Esophagus squamous epithelium (tissue), 5 donors: ENCODE measurements at regions not wholly inside any gene's neighbourhood (a gene's known extent, or its start where the extent isn't known, plus 50 kb on each side); places are given as distances from the start of the nearest gene placed in this dataset.
"Not testable (repeated sequence)": the region's sequence is repeated elsewhere in the genome, so short reads cannot be mapped to it uniquely, and the experiment has no call there.

ENCODE experiments used
- DNase-seq: peaks from one replicate; lab custom pipeline; 2025; lab: John Stamatoyannopoulos, UW
- H3K27ac ChIP-seq, 4 donors: fragments of 200-600 bp; sonication (generic); one replicate each; pipeline ENCODE4 v1.5.1; 2016 to 2019; ENCODE audit warnings: mild to moderate bottlenecking in 1 of 4
- H3K27me3 ChIP-seq, 4 donors: fragments of 200-600 bp; sonication (generic); 1 replicate in 3 of 4; 2 replicates in 1 of 4; pipeline versions ENCODE4 v1.5.1 to v1.6.0; 2017 to 2021; ENCODE audit warnings: antibody characterized with exemption in 1 of 4
- H3K36me3 ChIP-seq, 3 donors: fragments of 200-600 bp; sonication (generic); one replicate each; pipeline ENCODE4 v1.5.1; 2016 to 2019
- H3K4me1 ChIP-seq, 3 donors: fragments of 200-600 bp; sonication (generic); one replicate each; pipeline ENCODE4 v1.5.1; 2017 to 2019
- H3K4me3 ChIP-seq, 4 donors: fragments of 200-600 bp; sonication (generic); 1 replicate in 3 of 4; 2 replicates in 1 of 4; pipeline ENCODE4 v1.5.1; 2016 to 2019; ENCODE audit warnings: mild to moderate bottlenecking in 2 of 4, moderate library complexity in 1 of 4
- H3K9me3 ChIP-seq, 3 donors: fragments of 200-600 bp; sonication (generic); one replicate each; pipeline ENCODE4 v1.5.1; 2016 to 2019
- POLR2A ChIP-seq, 4 donors: fragments of 450-650 bp; IDR thresholded peaks; one replicate each; pipeline ENCODE4 v1.6.1; 2017; ENCODE audit warnings: antibody characterized with exemption in 4 of 4, mild to moderate bottlenecking in 4 of 4, moderate library complexity in 3 of 4
- WGBS, 2 donors: methylation state at CpG; one replicate each; pipeline ENCODE4 v1.1.5; 2018; 5-methylcytosine and 5-hydroxymethylcytosine counted together
- intact Hi-C: fragments of 100-400 bp; cut with DNase I; formaldehyde crosslinking; loops from one replicate; pipeline ENCODE4 v1.15.0; 2022
- TF ChIP-seq, protein P1 (sequence below), 6 experiments: fragments of 450-650 bp in 4 of 6; fragments of 200-600 bp in 2 of 6; sonication (generic) in 2 of 6; IDR thresholded peaks; one replicate each; pipeline ENCODE4 v1.5.1; 2016 to 2019; ENCODE audit warnings: antibody characterized with exemption in 6 of 6, mild to moderate bottlenecking in 4 of 6, moderate library complexity in 4 of 6
- donor health status: DM: yes; HTN: yes; CAD: no.

- TF ChIP-seq, protein P1, sequence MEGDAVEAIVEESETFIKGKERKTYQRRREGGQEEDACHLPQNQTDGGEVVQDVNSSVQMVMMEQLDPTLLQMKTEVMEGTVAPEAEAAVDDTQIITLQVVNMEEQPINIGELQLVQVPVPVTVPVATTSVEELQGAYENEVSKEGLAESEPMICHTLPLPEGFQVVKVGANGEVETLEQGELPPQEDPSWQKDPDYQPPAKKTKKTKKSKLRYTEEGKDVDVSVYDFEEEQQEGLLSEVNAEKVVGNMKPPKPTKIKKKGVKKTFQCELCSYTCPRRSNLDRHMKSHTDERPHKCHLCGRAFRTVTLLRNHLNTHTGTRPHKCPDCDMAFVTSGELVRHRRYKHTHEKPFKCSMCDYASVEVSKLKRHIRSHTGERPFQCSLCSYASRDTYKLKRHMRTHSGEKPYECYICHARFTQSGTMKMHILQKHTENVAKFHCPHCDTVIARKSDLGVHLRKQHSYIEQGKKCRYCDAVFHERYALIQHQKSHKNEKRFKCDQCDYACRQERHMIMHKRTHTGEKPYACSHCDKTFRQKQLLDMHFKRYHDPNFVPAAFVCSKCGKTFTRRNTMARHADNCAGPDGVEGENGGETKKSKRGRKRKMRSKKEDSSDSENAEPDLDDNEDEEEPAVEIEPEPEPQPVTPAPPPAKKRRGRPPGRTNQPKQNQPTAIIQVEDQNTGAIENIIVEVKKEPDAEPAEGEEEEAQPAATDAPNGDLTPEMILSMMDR (IDR thresholded peaks at IDR 0.05): no peak
- TF ChIP-seq POLR2A (IDR thresholded peaks at IDR 0.05): no peak
- intact Hi-C loops: no loop called here
- H3K36me3 ChIP-seq: no peaks in the 10 kb centered on the region
- no peaks in the 10 kb centered on the region for H3K4me1 ChIP-seq
- no peak overlapping the region for H3K27ac ChIP-seq
- no peaks in the 10 kb centered on the region for H3K9me3 ChIP-seq
- H3K4me3 ChIP-seq: no peak overlapping the region
- DNase-seq: no peak
- H3K27me3 ChIP-seq: no peaks in the 10 kb centered on the region
Measured at GRCh38 chr5:164234321-164234720, 728.9 kb downstream of the MAT2B start.

DNA sequence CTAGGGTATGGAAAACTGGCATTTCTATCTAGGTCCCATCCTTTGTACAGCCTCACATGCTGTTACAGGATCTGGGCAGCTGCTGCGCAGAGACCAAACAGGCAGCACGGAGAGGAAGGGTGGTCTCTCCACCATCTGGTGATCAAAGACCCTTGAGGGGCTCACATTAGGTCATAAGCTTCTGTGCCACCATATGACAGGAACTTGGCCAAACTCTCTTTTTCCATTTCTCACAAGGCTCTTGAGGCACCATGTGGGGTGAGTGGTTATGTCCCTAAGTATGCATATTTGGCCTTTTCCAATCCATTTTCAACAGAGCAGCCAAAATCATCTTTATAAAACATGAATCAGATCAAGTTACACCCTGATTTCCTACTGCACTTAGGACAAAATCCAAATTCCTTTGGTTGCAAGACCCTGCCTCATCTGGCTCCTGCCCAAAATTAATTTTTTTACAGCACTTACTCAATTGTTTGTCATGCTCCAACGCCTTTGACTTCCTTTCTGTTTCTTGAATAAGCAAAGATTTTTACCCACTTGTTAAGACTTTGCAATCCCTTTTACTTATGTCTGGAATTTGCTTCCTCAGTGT, 730.0 kb downstream of the MAT2B start:
- Histone ChIP-seq H3K4me3 (no peak overlapping the region), H3K27me3 (no peaks in the 10 kb centered on the region), H3K27ac (no peak overlapping the region), H3K36me3 (no peaks in the 10 kb centered on the region), H3K9me3 (no peaks in the 10 kb centered on the region), H3K4me1 (no peaks in the 10 kb centered on the region)
- WGBS, 2 donors: 33 to 56% methylated on average over 3 of the region's 3 CpGs
- no peak for DNase-seq
- TF ChIP-seq, protein P1 (IDR thresholded peaks at IDR 0.05): no peak
- no peak for TF ChIP-seq POLR2A (IDR thresholded peaks at IDR 0.05)
- intact Hi-C loops: no loop called here

GRCh38 chr5:164237486-164237885, 732.1 kb downstream of the MAT2B start:
- DNase-seq: no peak
- intact Hi-C loops: no loop called here
- no peak for TF ChIP-seq POLR2A (IDR thresholded peaks at IDR 0.05)
- TF ChIP-seq, protein P1 (IDR thresholded peaks at IDR 0.05): no peak
- Histone ChIP-seq H3K27ac (no peak overlapping the region), H3K9me3 (no peaks in the 10 kb centered on the region), H3K36me3 (no peaks in the 10 kb centered on the region), H3K27me3 (no peaks in the 10 kb centered on the region), H3K4me3 (no peak overlapping the region), H3K4me1 (no peaks in the 10 kb centered on the region)

DNA sequence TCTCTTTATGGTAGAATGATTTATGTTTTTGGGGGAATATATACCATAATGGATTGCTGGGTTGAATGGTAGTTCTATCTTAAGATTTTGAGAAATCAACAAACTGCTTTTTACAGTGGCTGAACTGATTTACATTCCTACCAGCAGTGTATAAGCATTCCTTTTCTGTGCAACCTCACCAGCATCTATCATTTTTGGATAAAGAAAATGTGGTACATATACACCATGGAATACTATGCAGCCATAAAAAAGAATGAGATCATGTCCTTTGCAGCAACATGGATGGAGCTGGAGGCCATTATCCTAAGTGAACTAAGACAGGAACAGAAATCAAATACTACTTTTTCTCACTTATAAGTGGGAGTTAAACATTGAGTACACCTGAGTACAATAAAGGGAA, 746.4 kb downstream of the MAT2B start:
- intact Hi-C loops: not testable (repeated sequence)

DNA sequence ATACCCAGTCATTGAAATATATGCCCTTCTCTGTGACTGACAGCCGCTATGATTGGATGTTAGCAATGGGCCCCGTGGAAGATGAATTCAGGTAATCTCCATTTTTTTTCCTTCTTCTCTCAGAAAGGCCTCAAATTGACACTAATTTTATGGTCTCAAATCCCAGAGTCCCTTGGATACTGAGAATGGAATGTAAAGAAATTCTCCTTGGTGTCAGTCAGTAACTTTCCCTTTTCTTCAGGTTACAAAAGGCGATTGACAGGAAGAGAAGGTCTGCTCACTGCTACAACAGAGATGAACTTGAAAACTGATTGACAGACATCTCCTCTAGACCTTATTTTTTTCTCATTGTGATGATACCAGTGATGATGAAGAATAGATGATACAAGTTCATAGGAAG, 748.3 kb downstream of the MAT2B start:
- TF ChIP-seq, protein P1 (IDR thresholded peaks at IDR 0.05): no peak
- TF ChIP-seq POLR2A (IDR thresholded peaks at IDR 0.05): no peak
- Histone ChIP-seq H3K4me1 (no peaks in the 10 kb centered on the region), H3K27ac (no peak overlapping the region), H3K9me3 (no peaks in the 10 kb centered on the region), H3K36me3 (no peaks in the 10 kb centered on the region), H3K27me3 (no peaks in the 10 kb centered on the region), H3K4me3 (no peak overlapping the region)
- intact Hi-C loops: no loop called here
- 75 to 80% methylated on average over 3 of the region's 3 CpGs for WGBS, 2 donors
- DNase-seq: no peak

More for the DNA sequence above, 746.4 kb downstream of the MAT2B start:
- H3K36me3 ChIP-seq, H3K4me1 ChIP-seq, H3K4me3 ChIP-seq, H3K27ac ChIP-seq, H3K9me3 ChIP-seq, H3K27me3 ChIP-seq, DNase-seq: not testable (repeated sequence)
